LNCAP (cell line): ENCODE measurements at regions not wholly inside any gene's neighbourhood (a gene's known extent, or its start where the extent isn't known, plus 50 kb on each side); places are given as distances from the start of the nearest gene placed in this dataset.

ENCODE experiments used
- TF ChIP-seq, protein P1 (sequence below): fragments of 450-650 bp; IDR thresholded peaks from 2 replicates; pipeline ENCODE4 v1.5.1; 2017; ENCODE audit warnings: mild to moderate bottlenecking

DNA sequence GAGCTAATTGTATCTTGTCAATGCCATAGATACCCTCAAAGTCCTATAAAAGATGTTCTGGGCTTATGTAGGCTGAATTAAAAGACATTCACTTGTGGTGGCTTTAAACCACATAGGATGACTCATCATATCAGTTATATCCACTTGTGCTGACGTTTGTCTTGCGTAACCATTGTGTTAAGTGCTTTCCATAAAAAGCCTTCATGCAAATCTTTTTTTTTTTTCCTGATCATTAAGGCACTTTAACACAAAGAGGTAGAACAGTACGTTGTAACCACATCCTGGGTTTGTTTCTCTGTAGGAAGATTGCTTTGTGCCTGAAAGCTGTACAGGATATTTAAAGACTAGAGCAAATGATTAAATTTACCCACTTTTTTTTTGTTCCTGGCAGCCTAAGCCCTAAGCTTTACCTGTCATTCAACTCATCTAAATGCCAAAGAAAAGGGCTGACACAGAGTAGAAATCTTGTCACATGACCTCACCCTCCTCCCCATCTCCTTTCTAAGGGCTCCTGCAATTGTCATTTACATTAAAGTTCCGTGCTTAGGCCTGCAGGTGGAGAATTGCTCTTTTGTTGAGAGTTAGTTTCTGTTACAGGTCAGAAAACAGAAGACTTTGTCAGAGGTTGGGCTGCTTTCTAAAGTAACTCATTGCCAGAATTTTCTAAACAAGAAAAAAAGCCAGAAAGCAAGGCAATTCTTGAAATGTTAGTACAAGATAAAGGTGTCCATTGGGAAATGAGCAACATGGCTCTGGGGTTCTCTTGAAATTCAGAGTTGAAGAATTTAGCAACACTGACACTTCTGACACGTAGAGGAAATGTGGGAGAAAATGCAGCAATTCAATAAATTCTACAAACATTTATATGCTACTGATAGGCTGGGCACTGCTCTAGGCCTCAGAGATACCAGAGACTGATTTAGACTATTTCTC lies 555.6 kb downstream of the PPARGC1A start:
- TF ChIP-seq, protein P1, sequence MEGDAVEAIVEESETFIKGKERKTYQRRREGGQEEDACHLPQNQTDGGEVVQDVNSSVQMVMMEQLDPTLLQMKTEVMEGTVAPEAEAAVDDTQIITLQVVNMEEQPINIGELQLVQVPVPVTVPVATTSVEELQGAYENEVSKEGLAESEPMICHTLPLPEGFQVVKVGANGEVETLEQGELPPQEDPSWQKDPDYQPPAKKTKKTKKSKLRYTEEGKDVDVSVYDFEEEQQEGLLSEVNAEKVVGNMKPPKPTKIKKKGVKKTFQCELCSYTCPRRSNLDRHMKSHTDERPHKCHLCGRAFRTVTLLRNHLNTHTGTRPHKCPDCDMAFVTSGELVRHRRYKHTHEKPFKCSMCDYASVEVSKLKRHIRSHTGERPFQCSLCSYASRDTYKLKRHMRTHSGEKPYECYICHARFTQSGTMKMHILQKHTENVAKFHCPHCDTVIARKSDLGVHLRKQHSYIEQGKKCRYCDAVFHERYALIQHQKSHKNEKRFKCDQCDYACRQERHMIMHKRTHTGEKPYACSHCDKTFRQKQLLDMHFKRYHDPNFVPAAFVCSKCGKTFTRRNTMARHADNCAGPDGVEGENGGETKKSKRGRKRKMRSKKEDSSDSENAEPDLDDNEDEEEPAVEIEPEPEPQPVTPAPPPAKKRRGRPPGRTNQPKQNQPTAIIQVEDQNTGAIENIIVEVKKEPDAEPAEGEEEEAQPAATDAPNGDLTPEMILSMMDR = no peak

DNA sequence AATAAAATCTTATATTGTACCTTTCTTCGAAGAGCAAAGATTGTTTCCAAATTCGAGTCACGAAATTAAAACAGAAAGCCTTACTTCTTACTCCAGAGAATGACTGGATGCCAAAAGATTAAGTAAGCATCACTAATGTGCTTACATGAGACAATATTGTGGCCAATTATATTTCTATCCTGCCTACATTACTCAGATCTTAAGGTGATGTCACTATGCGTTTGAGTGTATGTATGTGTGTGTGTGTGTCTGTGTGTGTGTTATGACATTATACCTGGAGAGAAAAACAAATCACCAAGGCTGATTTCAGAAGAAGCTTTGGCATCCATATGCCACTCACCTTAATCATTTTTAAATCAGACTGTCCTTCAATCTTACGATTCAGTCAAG lies 556.3 kb downstream of the PPARGC1A start:
- TF ChIP-seq, protein P1 = no peak

DNA sequence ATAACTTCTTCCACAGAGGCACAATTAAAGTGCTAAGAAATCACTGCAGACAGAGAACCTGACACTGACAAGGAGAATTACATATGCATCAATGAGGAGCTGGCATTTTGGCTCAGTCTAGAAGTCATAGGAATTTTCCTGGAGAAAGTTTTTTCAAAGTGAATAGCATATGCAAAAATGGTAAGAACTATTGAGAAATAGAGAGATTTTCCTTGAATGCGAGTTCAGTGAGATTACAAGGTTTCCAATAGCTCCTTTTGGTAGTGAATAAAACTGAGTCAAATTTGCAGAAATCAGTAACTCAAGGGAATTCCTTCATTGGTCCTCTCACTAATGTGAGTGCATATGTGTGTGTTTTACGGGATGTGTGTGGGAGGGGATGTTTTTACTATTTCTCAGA lies 557.5 kb downstream of the PPARGC1A start:
- TF ChIP-seq, protein P1 = no peak

DNA sequence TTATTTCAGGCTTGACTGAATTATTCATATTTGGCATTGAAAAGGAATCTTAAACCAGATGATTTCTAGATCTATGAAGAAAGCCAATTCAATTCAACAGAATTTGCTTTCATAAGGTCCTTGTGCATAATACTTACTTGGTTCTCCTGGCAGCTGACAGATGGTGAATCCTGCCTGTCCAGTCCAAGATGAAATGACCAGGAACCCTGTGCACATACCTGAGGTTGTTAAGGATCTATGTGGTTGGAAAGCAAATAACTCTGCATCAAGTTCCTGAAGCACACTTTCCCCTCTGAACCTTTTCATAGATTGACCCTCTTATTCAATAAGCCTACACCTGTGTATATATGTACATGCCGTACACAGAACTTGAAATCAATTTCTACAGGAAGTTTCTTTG lies 562.7 kb downstream of the PPARGC1A start:
- TF ChIP-seq, protein P1 = no peak

DNA sequence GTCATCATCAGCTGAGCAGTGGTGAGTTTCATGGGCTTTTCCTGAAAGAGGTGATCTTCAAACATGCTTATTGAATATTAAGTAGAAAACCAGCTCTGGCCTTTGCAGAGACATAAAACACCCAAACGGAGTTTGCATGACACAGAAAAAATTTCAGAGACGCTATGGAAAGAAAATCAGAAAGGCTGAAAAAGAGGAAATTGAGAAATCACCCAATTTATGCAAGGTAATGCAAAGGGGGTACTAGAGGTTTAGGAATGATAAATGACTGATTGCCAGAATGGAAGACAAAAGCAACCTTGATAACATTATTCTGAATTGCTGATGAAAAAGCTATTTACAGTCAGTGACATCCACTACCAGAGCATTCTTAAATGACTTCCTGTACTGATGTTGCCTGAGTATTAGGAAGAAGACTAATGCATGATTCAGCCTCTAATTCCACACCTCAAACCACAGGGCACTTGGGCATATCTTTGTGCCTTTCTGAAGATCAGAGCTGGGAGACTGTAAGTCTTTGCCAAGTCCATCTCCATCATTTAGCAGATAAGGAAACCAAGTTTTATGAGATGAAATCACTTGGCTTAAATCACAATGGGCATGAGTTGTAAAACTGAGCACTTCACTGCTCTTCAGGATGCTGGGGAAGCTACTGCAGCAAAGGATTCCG lies 565.7 kb downstream of the PPARGC1A start:
- TF ChIP-seq, protein P1 = no peak

DNA sequence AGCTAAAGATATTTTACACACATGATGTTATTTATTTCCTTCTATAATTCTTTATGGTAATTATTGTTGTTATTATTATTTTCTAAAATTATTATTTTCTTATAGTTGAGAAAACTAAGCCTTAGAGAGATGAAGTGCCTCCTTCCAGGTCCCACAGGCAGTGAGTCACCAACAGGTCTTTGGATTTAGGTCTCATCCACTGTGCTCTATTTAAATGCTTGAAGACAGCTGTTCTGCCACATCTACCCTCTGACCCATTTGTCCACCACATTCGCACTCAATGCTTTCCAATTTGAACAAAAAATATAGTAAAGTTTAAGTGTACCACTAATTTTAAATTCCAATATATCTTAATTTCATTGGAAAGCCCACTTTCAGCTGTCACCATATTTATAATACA lies 566.4 kb downstream of the PPARGC1A start:
- TF ChIP-seq, protein P1 = no peak

DNA sequence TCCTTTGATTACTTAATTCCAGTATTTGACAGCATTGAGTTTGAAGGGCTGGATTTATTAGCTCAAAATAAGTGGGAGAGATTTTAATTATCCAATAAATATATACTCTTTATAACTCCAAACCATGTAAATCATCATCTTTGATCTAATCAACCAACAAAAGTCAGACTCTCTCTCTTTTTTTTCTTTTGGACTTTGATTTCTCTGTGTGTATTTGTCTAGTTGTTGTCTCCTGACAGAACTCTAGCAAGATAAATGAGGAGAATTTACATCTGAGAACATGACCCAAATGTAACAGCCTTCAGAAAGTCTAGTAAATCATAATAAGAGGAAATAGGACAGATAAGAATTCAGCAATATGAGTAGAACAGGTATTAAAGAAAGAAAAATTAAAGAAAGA lies 567.1 kb downstream of the PPARGC1A start:
- TF ChIP-seq, protein P1 = no peak
